ENCODE measurements at regions not wholly inside any gene's neighbourhood (a gene's known extent, or its start where the extent isn't known, plus 50 kb on each side); places are given as distances from the start of the nearest gene placed in this dataset.

GRCh38 chr5:9691261-9691660 is 61.1 kb upstream of the TAS2R1 start:
- no peak for DNase-seq (ENCODE audit: low spot score)

- DNase-seq (ENCODE audit: low spot score), result peak; percentile 39
These were observed 60.6 kb upstream of the TAS2R1 start for GRCh38 chr5:9690751-9691150.

GRCh38 chr5:9686216-9686615 is 56.1 kb upstream of the TAS2R1 start:
- DNase-seq (ENCODE audit: low spot score), result no peak

GRCh38 chr5:9681706-9682105 is 51.6 kb upstream of the TAS2R1 start:
- DNase-seq (ENCODE audit: low spot score), result no peak

Small RNAs in the stretch of these regions (small RNA-seq; reads per million reads assigned to genes)
- gene AC034229.5 (0 reads per million in 2 experiments), gene AC034229.6 (0 reads per million in 2 experiments), gene AC091905.3 (0 reads per million in 2 experiments), gene AC091905.4 (0 reads per million in 2 experiments), gene RNA5SP177 (0 to 0.18 reads per million in 2 experiments)
